ENCODE measurements at regions not wholly inside any gene's neighbourhood (a gene's known extent, or its start where the extent isn't known, plus 50 kb on each side); places are given as distances from the start of the nearest gene placed in this dataset.

DNA sequence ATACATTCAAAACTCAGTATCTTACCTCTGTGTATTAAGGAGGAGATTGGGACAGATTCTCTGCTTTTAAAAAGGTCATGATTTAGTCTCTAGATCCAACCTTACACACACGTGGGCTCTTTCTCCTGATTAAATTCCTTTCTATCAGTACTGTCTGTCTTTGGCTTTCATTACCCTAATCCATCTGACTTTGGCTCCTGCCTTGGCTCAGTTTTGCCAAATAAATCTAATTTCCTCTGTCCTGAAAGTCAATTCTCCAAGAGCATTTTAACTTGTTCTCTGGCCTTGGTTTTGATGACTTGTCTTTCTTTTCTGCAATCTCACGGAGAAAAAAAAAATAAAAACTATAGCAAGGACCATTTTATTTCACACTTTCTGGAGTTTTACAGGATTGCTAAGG, 176.6 kb upstream of the PDGFD start:
- no peak for TF ChIP-seq POLR2A (IDR thresholded peaks at IDR 0.05)
- TF ChIP-seq, protein P1, sequence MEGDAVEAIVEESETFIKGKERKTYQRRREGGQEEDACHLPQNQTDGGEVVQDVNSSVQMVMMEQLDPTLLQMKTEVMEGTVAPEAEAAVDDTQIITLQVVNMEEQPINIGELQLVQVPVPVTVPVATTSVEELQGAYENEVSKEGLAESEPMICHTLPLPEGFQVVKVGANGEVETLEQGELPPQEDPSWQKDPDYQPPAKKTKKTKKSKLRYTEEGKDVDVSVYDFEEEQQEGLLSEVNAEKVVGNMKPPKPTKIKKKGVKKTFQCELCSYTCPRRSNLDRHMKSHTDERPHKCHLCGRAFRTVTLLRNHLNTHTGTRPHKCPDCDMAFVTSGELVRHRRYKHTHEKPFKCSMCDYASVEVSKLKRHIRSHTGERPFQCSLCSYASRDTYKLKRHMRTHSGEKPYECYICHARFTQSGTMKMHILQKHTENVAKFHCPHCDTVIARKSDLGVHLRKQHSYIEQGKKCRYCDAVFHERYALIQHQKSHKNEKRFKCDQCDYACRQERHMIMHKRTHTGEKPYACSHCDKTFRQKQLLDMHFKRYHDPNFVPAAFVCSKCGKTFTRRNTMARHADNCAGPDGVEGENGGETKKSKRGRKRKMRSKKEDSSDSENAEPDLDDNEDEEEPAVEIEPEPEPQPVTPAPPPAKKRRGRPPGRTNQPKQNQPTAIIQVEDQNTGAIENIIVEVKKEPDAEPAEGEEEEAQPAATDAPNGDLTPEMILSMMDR (IDR thresholded peaks at IDR 0.05): no peak
